Cerebellar cortex (tissue), 1 donor: ENCODE measurements at regions not wholly inside any gene's neighbourhood (a gene's known extent, or its start where the extent isn't known, plus 50 kb on each side); places are given as distances from the start of the nearest gene placed in this dataset.
A peak's percentile ranks its signal among the peaks of the same experiment; 100 is the strongest.
"Not testable (repeated sequence)": the region's sequence is repeated elsewhere in the genome, so short reads cannot be mapped to it uniquely, and the experiment has no call there.

Experiments
- DNase-seq: peaks from one replicate; pipeline ENCODE4 v3.0.0-alpha.2; 2015; ENCODE audit warnings: low spot score

DNA sequence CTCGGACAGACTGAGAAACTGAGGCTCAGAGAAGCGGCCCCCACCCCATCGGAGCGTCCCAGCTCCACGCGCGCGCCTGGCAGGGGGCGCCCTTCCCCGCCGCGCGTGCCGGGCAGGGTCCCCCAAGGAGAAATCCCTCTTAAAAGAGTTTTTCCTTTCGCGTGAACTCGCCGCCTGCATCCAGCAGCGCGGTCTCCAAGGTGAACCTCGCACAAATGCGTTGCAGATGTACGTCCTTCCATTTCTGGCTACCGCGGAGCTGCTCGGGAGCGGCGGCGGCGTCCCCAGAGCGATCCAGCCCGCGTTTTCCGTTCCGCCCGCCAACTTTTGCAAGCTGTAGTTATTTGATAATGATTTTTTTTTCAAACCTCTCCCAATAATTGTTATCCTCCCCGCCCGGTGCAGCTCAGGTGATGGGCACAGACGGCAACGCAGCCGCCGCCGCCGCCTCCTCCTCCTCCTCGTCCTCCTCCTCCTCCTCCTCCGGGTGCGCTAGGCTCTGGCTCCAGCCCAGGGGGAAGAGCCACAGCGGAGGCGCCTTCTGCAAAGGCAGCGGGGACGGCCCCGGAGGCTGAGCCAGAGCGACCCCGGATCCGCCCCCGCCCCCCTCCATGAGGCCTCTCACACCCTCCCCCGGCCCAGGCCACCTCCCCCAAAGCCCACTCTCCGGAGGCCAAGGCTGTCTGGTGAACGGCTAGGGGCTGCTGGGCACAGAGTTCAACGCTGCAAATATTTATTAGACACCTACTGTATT lies 74.0 kb upstream of the CUX1 start:
- peak; percentile 30 for DNase-seq

DNA sequence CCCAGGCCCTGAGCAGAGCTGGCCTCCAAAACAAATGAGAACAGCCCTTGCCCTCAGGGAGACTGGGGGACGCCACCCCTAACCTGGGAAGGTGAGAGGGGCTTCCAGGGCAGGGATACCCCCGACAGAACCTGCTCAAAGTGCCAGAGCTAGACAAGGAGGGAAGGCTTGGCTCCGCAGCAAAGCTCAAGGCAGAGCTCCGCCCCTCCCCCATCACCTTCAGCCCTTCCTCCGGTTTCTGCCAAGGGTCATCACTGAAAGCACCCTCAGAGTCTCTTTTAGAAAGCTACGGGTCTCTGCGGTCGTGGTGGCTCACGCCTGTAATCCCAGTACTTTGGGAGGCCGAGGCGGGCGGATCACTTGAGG lies 73.4 kb upstream of the CUX1 start:
- DNase-seq = peak; percentile 21

DNA sequence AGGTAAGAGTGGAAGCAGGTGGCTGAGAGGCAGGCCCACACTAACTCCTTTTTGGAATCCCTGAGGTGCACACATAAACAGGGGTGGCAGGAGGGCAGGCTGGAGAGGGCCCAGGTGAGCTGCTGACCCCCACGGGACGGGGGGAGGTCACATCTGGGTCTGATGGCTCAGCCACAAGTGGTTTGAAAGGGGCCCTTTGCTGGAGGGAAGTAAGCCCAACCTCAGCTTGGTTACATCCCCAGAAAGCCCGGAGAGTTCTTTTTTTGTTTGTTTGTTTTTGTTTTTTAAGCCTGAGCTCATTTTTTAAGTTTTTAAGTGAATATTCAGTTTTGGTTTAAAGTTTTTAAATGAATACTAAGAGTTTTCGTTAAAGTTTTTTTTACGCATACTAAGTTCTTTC lies 72.8 kb upstream of the CUX1 start:
- DNase-seq = no peak

DNA sequence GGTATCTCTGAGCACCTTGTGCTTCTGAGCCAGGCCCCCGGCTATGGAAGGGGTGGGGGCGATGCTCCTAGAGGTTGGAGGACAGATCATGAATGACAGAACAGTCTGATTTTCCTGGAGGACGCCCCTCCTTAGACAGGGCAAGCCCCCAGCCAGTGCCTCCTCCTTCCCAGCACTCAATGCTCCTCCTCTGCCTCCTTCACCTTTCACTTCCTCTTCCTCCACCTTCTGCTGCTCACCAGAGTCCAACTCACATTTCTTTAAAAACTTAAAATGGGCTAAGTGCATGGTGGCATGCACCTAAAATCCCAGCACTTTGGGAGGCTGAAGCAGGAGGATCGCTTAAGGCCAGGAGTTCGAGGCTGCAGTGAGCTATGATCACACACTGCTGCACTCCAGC lies 71.1 kb upstream of the CUX1 start:
- no peak for DNase-seq

DNA sequence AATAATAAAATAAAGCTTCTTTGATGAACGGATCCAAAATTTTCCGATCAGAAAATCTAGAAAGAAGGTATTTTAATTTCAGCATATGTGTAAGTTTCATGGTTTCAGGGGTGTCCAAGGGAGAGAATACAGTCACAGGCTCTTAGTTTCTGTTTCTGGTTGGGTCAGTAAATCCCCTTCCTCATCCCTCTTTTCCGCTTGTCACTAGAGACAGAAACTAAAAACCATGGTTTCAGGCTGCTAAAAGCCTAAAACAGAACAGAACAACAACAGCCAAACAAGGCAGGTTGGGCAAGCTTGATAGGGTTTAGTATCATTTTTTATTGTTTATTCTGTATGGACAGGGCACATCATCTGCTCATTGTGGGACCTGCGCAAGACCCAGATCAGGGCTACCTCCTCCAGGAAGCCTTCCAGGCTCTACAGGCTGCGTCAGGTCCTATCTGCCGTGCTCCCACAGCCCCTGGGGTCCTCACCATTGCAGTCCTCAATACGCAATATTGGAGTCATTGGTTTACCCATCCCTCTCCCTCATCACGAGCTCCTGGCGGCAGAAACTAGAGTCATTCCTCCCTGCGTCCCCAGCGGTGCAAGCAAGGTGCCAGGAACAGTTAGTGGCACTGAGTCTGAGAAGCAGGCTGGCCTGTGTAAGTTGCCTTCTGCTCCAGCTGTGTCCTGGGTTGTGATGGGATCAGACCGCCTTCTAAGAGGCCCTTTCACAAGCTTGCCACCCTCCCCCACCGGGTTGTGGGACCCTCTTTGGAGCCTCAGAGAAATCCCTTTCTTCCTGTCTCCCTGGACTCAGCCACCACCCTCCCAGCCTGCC lies 70.2 kb upstream of the CUX1 start:
- no peak for DNase-seq

DNA sequence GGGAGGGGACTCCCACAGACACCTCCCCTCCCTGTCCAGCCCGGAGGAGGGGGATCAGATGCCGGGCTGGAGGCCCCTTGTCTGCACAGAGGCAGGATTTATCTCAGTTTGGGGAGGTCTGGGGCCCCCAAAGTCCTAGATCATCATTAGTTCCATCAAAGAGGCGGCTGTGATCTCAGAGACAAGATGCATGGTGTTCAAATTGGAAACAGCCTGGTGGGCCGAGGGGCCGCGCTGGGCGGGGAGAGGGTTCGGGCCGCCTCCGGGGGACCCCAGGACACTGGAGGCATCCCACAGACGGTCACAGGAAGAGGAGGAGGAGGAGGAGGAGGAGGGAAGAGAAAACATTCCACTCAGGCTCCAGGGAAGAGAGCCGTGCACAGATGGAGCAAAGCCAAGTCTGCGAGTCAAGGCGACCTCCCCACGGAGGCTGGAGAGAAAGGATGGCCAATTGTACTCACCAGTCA lies 69.5 kb upstream of the CUX1 start:
- no peak for DNase-seq

DNA sequence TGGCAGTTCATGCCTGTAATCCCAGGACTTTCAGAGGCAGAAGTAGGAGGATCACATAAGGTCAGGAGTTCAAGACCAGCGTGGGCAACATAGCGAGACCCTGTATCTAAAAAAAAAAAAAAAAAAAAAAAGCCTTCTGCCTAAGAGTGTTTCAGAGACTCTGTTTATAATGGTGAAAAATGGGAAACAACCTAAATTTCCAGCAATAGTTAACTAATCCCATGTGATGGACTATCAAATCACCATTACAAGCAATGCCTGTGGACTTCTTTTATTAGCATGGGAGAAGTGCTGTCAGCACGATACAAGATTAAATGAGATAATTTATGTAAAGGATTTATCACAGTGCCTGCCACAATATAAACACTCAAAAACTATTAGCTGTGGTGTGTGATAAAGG lies 67.5 kb upstream of the CUX1 start:
- no peak for DNase-seq

DNA sequence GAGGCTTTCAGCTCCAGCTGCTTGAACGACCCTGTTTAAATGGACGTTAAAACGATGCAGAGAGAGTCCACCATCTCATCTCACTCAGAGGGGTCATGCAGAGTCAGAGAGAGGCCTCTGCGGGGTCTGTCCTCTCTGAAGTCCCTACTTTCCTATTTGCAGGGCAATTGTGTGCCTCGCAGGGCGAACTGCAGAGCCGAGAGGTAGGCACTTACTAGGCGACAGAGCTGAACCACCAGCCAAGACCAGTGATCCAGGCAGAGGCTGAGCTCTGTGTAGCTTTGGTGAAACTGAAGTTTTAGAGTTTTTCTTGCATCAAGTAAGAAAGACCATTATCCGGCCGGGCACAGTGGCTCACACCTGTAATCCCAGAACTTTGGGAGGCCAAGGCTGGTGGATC lies 64.1 kb upstream of the CUX1 start:
- DNase-seq = no peak

DNA sequence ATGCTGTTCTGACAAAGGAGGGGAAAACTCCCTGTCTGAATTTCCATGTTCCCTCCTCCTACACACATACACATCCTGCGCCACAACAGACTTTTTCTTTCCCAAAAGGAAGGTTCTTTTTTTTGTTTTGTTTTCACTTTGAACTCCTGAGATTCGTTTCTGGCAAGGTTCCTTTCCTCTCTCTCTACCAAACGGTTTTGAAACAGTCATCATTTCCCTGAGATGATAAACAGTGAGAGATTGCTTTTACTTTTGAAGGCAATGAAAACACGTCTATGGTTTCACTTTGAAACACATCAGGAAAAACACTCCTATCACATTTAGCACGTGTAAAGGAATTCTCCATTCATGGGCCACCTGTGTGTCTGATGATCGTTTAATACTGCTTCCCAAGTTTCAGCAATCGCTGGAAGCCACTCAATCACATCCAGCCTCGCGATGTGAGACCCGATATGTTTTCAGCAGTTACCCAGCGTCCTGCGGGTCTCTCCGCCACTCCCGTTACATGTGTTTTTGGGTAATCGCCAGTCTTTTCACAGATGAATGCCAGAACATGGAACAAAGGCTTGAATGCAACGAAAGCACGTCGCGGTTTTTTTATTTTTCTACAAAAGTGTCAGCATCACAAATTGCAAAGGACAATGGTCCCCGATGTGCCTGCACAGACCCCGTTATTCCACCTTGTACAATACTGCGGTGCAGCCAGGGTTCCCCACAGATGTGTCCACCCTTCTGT lies 62.8 kb upstream of the CUX1 start:
- no peak for DNase-seq

DNA sequence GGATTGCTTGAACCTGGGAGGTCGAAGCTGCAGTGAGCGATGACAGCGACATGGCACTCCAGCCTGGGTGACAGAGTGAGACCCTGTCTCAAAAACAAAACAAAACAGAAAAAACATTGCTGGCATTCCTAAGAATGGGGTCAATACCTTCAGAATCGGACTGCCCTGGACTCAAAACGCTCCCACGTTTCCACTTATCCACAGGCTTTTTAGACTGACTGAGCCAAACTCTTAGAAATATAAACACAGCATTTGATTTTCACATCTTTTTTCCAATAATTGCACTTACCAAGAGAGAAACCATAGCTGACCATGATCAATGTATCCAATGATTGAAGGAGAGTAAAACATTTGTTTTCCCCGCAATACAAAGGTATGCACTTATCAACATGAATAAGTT lies 59.5 kb upstream of the CUX1 start:
- no peak for DNase-seq

DNA sequence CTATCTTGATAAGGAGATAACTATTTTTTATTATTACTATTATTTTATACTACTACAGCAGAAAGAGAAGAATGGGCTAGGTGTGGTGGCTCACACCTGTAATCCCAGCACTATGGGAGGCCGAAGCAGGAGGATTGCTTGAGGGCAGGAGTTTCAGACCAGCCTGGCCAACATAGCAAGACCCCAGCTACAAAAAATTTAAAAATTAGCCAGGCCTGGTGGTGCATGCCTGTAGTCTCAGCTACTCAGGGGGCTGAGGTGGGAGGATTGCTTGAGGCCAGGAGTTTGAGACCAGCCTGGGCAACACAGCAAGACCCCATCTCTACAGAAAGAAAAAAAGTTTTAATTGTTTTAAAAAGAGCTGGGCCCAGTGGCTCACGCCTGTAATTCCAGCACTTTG lies 58.9 kb upstream of the CUX1 start:
- DNase-seq = not testable (repeated sequence)

DNA sequence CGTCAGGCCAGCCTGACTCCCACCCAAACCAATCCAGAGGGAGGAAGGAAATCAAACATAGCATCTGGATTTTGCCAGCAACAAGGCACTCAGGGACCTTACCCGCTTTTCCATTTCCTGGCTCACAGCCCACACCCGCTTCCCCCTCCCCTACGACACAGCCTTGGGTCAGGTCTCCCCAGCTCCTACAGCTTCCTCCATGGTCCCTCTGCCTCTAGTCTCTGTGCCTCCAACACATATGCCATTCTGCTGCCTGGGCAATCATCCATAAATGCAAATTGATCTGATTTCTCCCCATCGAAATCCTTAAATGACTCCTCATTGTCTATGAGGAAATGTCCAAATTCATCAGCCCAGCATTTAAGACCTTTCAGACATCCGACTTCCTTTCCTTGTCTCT lies 53.2 kb upstream of the CUX1 start:
- DNase-seq = no peak

DNA sequence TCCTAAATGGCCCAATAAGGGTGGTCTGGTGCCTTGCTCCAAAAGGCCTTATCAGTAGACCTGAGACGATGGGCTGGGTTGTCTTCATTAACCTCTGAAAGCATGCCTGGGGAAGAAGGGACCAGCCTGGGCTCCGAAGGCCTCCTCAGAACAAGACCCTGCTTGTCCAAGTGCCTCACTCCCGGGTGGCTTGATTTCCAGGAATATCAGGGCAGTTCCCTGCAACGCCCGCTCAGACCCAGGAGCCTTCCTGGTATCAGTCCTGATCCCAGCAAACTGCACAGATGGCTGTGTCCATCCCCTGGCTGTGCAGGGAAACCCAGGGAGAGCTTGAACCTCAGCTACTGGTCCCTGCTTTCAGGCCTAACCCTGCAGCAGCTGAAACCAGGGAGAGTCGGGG lies 49.9 kb upstream of the CUX1 start:
- no peak for DNase-seq
